IPS-18a (cell line): ENCODE measurements at regions not wholly inside any gene's neighbourhood (a gene's known extent, or its start where the extent isn't known, plus 50 kb on each side); places are given as distances from the start of the nearest gene placed in this dataset.

Experiments used
- H3K27ac ChIP-seq: one replicate; pipeline ENCODE4 v1.5.1; 2013; ENCODE audit warnings: low read length
- H3K27me3 ChIP-seq: one replicate; pipeline ENCODE4 v1.6.1; 2013; ENCODE audit warnings: mild to moderate bottlenecking, low read length; ENCODE audit not compliant: control insufficient read depth, insufficient read depth
- H3K36me3 ChIP-seq: one replicate; pipeline ENCODE4 v1.6.1; 2013; ENCODE audit warnings: low read depth, low read length; ENCODE audit not compliant: control insufficient read depth
- H3K4me1 ChIP-seq: one replicate; pipeline ENCODE4 v1.6.1; 2013; ENCODE audit warnings: low read depth, low read length; ENCODE audit not compliant: control insufficient read depth
- H3K4me3 ChIP-seq: one replicate; pipeline ENCODE4 v1.5.1; 2013; ENCODE audit warnings: low read length
- H3K9ac ChIP-seq: one replicate; pipeline ENCODE4 v1.6.1; 2013; ENCODE audit warnings: mild to moderate bottlenecking, low read length, moderate library complexity
- H3K9me3 ChIP-seq: one replicate; pipeline ENCODE4 v1.6.1; 2013; ENCODE audit warnings: low read depth, low read length; ENCODE audit not compliant: control insufficient read depth

DNA sequence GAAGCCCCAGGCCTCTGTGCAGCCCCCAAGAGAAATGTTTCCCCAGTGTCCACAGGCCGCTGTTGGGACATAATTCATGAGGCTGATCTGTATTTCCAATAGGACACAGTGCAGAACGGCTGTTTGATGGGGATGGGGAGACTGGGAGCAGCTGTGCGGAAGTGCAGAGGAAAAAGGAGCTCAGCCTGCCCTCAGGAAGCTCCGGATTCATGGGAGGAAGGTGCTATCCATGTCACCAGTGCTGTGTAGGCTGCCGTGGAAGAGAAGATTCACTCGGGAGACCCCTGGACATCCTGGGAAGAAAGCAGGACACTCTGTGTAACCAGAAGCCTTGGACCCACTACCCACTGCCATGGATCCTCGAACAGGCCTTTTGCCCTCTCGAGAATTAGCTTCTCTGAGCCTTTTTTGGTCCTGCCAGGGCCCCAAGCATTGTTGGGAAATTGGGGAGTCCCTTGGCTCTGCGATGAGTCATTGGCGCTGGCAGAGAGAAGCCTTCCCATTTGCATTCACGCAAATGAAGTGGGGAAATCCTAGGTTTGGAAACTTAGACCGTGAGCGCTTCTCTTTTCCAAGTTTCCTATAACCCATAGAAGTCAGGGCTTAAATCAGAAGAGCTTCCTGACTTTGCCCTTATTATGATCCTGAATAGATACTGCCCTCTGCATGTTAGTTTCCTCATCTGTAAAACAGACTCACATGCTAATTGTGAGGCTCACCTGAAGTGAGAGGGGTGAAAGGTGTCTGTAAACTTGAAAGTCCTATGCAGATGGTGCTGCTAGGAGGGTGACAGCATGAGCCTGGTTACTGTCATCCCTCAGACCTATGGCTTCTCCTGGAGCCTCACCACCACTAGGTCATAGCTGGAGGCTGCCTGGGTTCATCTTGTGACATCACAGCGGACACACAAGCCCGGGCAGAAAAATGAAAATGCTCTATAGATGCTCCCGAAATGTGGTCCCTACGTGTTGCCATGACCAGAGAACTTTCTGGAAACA is 229.2 kb upstream of the B3GAT1 start:
- Histone ChIP-seq H3K4me3 (no peak overlapping the region), H3K9ac (no peak overlapping the region), H3K36me3 (no peaks in the 10 kb centered on the region), H3K4me1 (peaks cover 6% of the 10 kb centered on the region), H3K9me3 (no peaks in the 10 kb centered on the region), H3K27me3 (no peaks in the 10 kb centered on the region), H3K27ac (no peak overlapping the region)

DNA sequence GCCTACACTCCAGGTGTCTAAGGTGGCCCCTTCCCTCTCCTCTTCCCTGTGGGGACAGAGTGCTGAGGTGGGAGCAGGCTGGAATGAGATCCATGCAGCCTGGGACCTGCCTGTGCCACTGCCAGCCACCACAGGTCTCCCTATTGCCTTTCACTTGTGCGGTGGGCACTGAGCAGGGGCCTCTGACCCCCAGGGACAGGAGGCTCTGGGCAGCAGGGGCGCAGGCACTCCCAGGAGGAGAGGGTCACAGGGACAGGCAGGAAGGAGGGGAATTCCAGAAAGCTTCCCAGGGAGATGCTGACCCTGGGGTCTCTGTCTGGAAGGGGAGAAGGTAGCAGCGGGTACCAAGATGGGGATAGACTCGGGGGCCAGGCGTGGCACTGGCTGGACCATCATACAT is 228.5 kb upstream of the B3GAT1 start:
- no peaks in the 10 kb centered on the region for H3K9me3 ChIP-seq
- H3K9ac ChIP-seq = no peak overlapping the region
- H3K4me1 ChIP-seq = peaks cover 6% of the 10 kb centered on the region
- no peaks in the 10 kb centered on the region for H3K36me3 ChIP-seq
- H3K4me3 ChIP-seq = no peak overlapping the region
- H3K27me3 ChIP-seq = no peaks in the 10 kb centered on the region
- H3K27ac ChIP-seq = no peak overlapping the region

DNA sequence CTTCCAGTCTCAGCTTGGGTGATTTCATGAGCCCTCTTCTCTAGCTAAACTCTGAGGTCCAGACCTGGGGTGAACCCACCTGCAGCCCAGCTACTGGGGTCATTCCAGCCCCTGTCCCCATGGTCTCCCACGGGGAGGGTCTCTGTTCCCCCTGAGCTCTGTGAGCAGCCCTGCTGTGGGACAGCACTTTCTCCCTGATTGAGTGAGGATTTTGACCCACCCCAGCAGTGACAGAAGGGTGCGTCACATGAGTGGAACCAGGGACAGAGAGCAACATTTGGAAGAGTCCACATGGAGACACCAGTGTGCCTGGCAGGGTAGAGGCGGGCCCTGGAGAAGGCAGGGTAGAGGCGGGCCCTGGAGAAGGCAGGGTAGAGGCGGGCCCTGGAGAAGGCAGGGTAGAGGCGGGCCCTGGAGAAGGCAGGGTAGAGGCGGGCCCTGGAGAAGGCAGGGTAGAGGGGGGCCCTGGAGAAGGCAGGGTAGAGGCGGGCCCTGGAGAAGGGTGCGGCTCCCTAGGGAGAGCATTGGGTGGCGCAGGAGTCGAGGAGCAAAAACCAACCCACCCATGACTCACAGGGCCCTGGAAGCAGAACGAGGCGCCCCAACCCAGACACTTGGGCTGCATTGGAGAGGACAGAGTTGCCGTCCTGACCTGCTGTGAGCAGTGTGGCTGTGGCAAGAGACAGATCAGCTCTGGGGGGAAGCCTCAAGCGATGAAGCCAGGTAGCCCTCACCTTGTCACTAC is 227.7 kb upstream of the B3GAT1 start:
- no peaks in the 10 kb centered on the region for H3K27me3 ChIP-seq
- no peak overlapping the region for H3K4me3 ChIP-seq
- H3K36me3 ChIP-seq = no peaks in the 10 kb centered on the region
- no peak overlapping the region for H3K27ac ChIP-seq
- H3K9me3 ChIP-seq = no peaks in the 10 kb centered on the region
- H3K4me1 ChIP-seq = peaks cover 6% of the 10 kb centered on the region
- H3K9ac ChIP-seq = no peak overlapping the region

DNA sequence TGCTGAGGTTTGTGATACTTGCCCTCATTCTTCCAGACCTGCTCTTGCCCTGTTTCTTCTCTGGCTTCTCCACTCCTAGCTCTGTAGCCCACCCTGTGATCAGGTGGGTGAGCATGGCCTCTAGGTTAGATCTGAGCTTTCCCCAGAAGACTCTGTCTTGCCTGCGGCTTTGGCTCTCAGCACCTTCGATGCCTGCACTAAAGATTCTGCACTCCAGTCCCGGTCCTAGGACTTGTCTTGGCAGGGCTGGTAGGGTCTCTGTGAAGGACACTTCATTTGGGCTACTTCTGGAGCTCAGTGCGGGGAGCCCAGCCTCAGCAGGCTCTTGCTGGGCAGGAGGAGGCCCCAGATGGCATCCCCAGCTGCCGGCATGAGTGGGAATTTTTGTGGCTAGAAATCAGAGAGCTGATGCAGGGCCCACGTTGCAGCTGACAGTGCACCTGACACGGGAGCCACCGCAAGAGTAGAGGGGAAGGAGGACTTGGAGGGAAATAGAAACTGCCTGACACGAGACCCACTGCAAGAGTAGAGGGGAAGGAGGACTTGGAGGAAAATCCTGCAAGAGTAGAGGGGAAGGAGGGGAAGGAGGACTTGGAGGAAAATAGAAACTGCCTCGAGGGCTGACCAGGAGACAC is 226.9 kb upstream of the B3GAT1 start:
- Histone ChIP-seq H3K27ac (no peak overlapping the region), H3K36me3 (no peaks in the 10 kb centered on the region), H3K4me3 (no peak overlapping the region), H3K9ac (no peak overlapping the region), H3K9me3 (no peaks in the 10 kb centered on the region), H3K27me3 (no peaks in the 10 kb centered on the region), H3K4me1 (peaks cover 6% of the 10 kb centered on the region)

DNA sequence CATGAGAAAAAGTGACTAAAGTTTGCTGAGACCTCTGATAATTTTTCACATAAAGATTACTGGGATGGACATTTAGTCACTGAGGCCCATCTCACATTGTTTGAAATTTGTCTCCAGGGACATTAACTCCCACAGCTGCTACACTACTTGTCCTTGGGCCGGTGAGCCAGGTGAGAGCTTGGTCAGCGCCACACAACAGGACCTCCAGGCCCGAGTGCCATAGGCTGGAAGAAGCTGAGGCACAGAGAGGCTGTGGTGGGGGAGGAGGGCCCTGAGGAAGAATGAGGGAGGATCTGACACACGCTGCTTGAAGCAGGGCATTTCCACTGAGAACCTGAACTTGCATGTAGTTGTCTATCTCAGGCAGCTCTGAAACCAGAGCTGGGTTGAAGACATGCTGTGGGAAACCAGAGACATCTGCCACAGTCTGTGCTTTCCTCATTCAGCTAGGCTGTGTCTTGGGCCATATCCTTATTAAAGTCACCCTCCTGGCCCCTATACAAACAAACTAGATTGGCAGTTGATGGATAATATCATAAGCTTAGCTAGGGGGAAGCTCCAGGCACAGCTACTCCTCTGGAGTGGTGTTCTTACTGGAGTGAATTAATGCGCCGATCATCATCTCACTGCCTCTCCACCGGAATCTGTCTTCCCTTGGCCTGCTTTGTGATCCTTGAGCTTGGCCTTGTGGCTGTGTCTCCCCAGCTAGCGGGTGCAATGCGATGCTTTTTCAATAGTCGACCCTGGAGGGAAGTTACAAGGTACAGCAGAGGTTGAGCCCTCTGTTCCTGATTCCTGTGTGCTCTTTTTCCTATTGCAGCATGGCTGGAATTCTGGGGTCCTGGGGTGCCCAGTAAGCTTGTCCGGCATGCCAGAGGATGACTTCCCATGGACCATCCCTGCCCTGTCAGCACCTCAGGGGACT is 225.3 kb upstream of the B3GAT1 start:
- H3K27me3 ChIP-seq = no peaks in the 10 kb centered on the region
- H3K27ac ChIP-seq = no peak overlapping the region
- peaks cover 2% of the 10 kb centered on the region for H3K4me1 ChIP-seq
- H3K9me3 ChIP-seq = no peaks in the 10 kb centered on the region
- no peak overlapping the region for H3K4me3 ChIP-seq
- no peak overlapping the region for H3K9ac ChIP-seq
- H3K36me3 ChIP-seq = no peaks in the 10 kb centered on the region

DNA sequence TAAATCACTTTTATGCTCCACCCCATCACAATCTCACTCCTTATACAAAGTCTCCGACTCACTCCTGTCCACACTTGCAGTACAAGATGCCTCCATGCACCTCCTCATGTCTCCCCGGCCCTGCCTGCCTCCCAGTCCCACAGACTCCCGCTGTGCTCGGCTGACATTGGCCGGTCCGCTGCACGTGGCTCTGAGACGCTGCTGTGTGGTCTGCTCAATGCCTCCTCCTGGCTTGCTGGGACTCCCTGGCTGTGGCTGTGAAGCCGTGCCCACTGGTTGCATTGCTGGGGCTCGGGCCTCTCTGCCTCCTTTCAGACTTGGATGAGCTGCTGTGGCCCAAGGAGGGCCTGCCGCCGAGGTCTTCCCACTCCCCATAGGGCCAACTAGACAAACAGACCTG is 224.0 kb upstream of the B3GAT1 start:
- Histone ChIP-seq H3K27me3 (no peaks in the 10 kb centered on the region), H3K4me1 (peaks cover 7% of the 10 kb centered on the region), H3K4me3 (no peak overlapping the region), H3K36me3 (no peaks in the 10 kb centered on the region), H3K27ac (no peak overlapping the region), H3K9ac (no peak overlapping the region), H3K9me3 (no peaks in the 10 kb centered on the region)

DNA sequence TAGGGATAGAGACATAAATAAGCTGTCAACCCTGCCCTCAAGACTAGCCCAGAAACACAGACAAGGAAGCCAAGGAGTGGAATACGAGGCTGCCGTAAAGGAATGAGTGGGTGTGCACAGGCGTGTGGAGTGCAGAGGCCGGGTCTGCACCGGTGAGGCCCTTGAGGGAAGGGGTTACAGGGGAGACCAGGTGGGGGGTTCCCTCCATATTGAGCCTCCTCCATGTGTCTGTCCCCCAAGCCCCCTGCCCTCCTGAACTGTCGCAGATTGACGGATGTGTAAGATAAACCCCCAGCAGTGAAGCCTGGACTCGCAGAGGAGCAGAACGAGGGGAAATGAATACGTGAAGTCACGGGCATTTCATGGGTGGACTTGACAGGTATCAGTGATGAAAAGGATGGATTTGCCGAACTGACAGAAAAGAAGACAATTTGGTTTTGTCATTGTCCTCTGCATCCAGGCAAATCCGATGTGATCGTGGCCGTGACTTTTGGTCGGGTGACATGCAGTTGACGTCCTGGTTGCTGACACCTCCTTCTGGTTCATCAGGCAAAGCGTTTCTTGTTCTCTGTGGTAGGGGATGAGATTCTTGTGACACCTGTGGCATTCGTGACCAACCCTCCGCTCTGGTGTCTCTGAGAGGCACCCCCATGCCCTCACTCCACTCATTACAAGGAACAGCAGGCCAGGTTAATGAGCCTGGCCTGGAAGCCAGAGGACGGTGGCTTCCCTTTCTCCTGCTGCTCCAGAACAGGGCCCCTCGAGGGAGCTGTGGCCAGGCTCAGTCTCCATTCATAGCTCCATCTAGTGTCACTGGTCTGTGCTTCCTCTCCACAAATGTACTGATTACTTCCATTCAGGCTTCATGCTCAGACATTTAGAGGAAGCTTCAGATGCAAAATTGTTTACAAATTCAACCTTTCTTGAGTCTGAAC is 223.1 kb upstream of the B3GAT1 start:
- H3K9ac ChIP-seq = no peak overlapping the region
- H3K36me3 ChIP-seq = no peaks in the 10 kb centered on the region
- no peak overlapping the region for H3K4me3 ChIP-seq
- no peak overlapping the region for H3K27ac ChIP-seq
- H3K4me1 ChIP-seq = peaks cover 7% of the 10 kb centered on the region
- no peaks in the 10 kb centered on the region for H3K9me3 ChIP-seq
- H3K27me3 ChIP-seq = no peaks in the 10 kb centered on the region

DNA sequence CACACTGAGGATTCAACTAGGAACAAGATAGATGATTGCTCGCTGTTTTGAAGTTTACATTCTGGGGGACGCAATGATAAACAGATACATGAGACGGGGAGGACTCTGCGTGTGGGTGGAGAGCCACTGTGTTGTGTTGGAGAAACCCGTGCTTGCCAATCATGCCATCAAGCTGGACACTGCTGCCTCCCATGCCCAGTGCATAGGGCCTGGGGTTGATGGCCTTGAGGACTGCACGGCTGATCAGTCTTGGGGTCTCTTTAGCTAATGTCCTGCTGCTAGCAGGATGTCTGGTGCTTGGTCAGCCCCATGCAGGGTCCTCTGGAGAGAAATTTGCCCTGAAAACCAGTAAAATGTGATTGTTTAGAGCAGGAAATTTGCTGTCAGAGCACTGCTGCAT is 221.2 kb upstream of the B3GAT1 start:
- Histone ChIP-seq H3K9me3 (no peaks in the 10 kb centered on the region), H3K27me3 (no peaks in the 10 kb centered on the region), H3K4me3 (no peak overlapping the region), H3K36me3 (no peaks in the 10 kb centered on the region), H3K9ac (no peak overlapping the region), H3K4me1 (peaks cover 7% of the 10 kb centered on the region), H3K27ac (no peak overlapping the region)

DNA sequence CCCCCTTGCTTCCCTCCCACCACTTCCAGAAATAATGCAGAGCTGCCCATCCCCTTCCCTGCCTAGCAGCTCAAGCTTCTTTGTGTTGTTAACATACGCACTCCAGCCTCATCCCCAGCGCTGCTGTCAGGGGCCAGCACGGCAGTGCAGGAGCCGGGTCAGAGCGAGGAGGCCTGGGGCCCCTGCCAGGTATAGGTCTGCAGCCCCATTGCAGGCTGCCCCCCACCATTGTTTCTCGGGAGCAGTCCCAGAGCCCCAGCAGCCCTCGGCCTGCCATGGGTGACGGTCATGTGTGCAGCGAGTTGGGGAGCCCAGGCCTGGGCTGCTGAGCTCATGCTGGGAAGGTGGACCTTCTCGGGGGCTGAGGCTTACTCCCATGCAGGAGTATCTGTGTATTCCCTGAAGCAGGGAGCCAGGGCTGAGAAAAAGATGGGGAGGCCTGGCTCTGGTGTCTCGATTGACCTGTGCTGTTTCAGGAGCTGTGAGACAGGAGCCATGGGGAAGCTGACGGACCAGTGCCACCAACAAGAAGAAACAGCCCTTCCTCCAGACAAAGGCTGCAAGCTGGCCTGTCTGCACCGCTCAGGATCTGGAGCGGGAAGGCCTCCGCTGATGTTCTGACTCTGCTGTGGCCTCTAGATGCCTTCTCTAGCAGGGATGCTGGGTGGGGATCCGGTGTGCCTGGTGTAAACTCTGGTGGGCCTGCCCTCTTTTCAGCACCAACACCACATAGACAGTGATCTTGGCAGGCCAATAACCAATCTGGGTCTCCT is 220.5 kb upstream of the B3GAT1 start:
- no peaks in the 10 kb centered on the region for H3K36me3 ChIP-seq
- no peak overlapping the region for H3K27ac ChIP-seq
- H3K9me3 ChIP-seq = no peaks in the 10 kb centered on the region
- no peak overlapping the region for H3K4me3 ChIP-seq
- no peak overlapping the region for H3K9ac ChIP-seq
- peaks cover 7% of the 10 kb centered on the region for H3K4me1 ChIP-seq
- H3K27me3 ChIP-seq = no peaks in the 10 kb centered on the region

DNA sequence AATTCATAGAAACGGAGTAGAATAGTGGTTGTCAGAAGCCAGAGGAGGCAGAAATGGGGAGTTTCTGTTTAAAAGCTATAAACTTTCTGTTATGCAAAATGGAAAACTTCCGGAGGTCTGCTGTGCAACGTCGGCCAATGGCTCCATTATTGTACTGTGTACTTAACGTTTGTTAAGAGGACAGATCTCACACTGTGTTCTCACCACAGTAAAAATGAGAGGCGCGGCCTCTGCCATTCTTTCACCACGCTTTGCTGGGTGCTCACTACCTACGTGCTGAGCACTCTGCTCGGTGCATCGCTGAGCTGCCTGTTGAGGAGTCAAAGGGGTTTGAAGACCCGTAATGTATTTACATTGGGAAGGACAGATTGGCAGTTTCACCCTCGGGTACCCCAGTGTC is 218.8 kb upstream of the B3GAT1 start:
- no peak overlapping the region for H3K27ac ChIP-seq
- H3K9ac ChIP-seq = no peak overlapping the region
- no peaks in the 10 kb centered on the region for H3K36me3 ChIP-seq
- H3K4me3 ChIP-seq = no peak overlapping the region
- no peaks in the 10 kb centered on the region for H3K9me3 ChIP-seq
- H3K27me3 ChIP-seq = no peaks in the 10 kb centered on the region
- peaks cover 7% of the 10 kb centered on the region for H3K4me1 ChIP-seq
